Cerebellar nuclear complex (tissue), 1 donor: ENCODE measurements at regions not wholly inside any gene's neighbourhood (a gene's known extent, or its start where the extent isn't known, plus 50 kb on each side); places are given as distances from the start of the nearest gene placed in this dataset.

Source experiments
- DNase-seq, 2 experiments: peaks; one replicate each; lab custom pipeline; 2025; lab: John Stamatoyannopoulos, UW

DNA sequence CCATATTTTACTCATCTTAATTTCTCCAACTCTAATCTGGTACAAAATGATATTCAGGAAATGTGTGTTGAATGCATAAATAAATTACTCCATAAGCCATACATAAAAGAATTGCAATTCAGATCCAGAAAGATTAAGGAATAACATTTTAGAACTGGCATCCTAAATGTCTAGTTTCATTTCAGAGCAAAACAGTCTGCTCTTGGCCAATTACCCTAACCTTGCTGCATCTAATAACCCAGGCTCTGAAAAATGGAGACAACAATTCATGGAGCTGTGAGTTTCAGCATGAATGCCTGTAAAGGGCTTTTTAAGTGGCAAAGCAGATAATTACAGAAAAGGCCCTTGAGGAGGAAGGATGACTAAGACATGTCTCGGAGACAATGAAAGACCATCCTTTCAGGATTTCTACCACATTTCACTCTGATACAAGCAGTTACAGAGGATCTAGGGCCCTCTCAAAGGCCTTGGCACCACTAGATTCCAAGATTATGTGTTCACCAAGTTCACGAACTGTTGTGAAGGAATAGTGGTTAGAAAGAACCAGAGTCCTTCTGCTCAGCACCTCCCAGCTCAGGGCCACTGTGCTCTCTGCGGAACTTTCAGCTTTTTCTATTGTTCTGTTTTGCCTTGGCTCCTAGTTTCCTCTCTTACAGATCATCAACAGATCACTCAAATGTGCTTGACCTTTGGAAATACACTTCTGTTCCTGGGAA lies 157.6 kb upstream of the BLID start:
- no peak for DNase-seq

- no peak for DNase-seq
Measured at GRCh38 chr11:122271745-122272144, 155.7 kb upstream of the BLID start.

DNA sequence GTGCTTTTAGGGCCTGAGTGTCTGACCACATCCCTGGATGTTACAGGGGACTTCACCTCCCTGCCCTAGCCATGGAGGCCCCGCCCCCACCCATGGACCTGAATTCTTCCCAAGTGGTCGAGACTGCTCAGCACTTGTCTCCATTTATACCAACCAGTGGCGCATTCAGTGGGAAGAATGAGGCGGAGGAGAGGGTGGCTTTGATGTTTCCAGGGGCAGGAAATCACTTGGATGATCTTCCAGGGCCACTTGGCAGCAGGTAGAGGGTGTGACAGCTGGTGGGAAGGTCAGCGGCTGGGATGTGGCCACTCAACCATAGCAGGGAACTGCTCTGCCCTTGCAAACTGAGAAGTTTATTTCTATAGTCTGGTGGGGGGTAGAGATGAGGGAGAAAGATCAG lies 155.1 kb upstream of the BLID start:
- DNase-seq: no peak

DNA sequence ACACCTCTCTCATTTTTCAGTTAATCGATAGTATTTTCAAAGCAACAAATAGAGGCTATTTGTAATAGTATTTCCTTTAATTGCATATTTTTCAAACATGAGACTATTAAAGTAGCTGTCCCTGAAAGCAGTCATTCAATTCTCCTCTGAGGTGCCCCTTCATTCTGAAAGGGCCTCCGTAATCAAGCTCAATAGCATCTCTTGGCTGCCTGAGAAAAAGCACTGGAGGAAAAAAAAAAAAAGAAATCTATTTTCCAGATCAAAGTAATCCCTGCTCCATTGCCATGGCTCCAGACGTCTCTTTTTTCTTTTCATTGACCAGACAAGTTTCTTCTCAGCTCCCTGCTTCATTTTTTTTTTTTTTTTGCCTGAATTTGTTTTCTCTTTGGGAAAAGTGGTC lies 154.5 kb upstream of the BLID start:
- DNase-seq: no peak

GRCh38 chr11:122269824-122270223 lies 153.8 kb upstream of the BLID start:
- DNase-seq: no peak

GRCh38 chr11:122268601-122269130 lies 152.7 kb upstream of the BLID start:
- DNase-seq: no peak

DNA sequence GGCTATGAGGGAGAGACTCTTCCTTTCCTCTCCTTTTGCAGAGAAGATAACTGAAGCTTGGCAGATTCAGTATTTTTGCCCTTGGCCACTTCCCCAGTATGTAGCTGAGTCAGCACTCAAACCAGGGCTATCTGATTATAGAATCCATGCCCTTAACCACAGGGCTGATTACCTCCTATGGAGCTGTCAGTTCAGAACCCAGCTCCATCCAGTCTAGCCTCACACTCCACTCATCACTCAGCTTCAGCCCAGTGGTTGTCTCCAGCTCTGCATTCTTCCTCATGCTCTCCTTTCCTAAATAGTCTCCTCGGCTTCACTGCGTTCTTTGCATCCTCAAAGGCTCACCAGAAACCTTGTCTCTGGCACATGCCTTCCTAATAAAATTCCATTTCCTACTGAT lies 151.6 kb upstream of the BLID start:
- no peak for DNase-seq

DNA sequence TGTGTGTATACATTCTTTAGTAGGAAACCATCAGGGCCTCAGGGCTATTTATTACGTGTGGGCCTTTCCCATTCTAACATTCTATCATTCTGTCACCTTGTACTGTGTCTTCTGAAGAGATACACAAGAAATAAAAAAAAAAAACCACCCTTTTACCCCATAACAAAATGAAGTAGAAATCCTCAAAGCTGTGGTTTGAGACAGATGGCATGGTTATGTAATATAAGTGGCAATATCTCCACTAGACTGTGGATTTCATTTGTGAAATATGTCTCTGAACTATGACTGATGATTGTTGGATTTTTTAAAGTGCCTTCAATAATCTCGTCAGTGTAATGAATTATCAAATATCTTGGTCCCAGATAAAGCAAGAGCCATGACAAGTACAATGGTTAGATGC lies 150.0 kb upstream of the BLID start:
- no peak for DNase-seq

DNA sequence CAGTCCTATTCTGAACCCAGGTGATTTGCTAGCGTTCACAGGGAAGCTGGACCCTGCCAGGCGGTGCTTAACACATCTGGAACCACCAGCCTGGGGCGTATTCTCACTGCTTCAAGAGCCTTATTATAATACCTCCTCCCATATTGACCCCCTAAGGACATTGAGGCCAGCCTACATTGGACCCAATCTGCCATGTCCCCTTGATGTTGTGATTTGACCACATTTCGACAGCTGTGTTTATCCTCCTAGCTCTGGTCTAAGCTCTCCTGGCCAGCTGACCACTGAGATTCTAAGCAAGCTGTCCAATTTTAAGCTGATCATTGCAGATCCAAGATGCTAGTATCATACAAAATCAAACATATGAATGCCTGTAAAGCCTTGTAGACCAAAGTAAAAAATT lies 148.1 kb upstream of the BLID start:
- DNase-seq: no peak

DNA sequence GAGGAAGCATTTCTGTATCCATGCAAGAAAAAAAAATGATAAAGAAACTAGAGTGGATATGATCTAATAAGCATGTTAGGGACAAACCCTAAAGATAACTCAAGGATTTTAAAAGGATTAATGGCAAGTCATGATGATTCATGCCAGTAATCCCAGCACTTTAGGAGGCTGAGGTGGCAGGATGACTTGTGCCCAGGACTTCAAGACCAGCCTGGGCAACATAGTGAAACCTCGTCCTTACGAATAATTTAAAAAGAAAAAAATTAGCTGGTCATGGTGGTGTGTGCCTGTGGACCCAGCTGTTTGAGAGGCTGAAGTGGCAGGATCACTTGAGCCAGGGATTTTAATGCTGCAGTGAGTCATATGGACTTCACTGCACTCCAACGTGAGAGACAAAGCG lies 145.5 kb upstream of the BLID start:
- DNase-seq: no peak

DNA sequence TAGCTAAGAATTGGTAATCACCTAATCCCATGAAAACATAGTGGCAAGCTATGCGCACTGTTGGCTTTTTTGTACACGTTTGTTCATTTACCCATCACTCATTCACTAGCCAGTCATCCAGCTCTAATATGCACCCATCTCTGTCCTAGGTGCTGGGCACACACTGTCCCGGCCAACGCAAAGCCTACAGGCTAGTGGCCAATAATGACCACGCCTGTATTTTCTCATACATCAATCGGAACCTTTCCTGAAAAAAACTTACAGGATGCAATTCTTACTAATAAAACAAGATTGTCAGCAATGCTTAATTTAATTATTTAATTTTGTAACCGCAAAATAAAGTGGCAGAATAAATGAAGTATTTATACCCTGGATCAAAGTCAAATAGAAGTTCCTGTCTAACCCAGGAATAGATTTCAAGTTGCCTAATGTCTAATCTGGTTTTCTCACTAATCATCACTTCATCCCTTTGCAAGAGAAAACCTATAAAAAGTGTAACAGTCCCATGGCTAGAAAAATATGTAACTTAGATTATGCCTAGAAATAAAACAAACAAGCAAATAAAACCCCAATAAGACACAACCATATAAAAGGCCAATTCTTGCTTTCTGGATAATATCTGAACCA lies 143.3 kb upstream of the BLID start:
- no peak for DNase-seq

DNA sequence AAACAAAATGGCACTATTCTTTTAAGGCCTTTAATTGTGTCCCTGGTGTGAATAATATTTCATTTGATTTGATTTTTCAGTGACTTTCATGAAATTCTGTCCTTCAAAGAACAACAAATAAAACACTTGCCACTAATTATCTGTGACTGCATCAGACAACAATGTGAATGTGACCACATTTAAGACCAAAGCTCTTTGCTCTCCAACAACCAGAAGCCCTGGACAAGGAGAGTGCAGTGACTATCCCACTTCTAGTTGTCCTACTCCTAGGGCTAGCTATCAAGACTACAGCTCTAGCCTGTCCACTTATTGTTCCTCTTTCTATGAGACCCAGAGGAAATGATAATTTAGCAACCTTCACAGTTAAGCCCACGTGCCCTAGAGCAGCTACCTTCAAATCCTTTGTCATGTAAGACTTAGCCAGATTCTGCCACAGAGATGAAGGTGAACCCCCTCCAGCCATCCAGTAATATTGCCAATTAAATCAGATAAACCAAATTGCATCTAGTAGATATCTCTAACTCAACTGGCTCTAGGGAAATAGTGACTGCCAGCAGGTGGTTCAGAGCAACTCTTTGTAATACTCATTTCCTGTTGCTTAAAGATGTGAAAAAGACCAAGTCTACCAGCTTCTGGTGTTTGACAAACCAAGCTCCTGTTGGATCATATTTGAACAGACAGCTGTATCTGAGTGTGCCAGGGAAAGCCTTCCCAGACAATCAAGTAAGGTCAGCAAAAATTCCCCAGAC lies 142.6 kb upstream of the BLID start:
- DNase-seq: no peak

- no peak for DNase-seq
Measured at GRCh38 chr11:122253589-122254231, 137.7 kb upstream of the BLID start.

DNA sequence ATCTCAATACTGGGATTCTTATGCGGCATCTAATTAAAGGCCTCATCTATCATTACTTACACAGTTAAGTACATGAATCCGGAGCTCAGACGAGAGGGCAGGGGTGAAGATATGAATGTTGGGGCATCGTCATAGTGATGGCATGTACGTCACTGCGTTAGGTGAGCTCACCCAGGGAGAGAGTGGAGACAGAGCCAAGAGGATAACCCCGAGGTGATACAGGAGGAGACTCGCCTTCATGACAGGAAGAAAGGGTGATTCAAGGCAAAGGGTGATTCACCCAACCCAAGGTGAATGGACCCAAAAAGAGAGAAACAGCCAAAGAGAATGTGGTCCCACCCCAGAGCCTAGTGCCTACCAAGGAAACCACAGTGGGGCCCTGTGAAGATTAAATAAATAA lies 132.9 kb upstream of the BLID start:
- no peak for DNase-seq

DNA sequence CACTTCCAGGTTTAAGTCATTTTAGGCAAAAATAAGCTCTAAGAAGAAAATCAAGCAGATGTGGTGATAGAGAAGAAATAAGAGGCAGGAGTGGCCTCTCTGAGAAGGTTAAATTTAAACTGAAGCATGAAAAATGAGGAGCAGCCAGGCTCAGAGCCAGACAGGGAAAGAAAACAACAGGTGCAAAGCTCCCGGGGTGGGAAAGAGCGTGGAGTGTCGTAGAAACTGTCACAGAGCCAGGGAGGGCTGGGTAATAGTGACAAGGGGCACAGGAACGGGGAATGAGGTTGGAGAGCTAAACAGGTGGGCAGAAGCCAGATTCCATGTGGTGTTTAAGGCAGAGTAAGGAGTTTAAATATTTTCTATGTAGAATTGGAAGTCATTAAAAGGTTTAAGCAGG lies 132.1 kb upstream of the BLID start:
- DNase-seq: no peak

DNA sequence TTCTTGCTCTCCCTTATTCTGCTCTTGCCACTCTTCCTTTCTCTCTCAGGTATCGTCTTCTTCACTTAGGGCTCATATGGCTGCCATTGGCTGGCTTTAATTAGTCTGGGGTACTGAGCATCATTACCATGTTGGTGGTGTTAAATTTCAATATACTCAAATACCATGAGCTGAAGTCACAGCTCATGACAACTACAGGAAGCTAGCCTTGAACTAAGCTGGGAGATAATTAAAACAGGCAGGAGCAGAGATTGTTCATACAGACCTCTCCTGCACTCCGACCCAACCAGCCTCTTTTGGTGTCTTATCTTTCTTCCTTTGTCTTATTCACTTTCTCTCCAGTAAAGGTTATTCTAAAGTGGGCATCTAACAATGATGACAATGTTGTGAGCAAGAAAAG lies 130.9 kb upstream of the BLID start:
- DNase-seq: no peak

DNA sequence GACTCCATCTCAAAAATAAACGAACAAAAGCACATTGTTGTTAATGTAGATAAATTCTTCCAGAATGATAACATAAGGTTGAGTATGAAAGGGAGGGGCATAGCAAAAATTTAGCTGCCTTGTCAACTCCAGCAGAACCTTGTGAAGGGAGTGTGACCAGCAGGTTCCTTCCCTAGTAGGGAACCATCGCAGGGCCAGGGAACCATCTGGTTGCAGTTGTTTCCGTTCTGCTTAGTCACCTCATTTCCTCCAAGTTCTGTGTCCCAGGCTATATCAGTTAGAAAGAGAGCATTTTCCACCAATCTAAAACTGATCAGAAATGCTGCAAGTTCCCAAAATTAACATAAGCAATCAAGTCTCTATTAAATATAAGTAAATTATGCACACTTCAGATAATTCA lies 126.7 kb upstream of the BLID start:
- no peak for DNase-seq

DNA sequence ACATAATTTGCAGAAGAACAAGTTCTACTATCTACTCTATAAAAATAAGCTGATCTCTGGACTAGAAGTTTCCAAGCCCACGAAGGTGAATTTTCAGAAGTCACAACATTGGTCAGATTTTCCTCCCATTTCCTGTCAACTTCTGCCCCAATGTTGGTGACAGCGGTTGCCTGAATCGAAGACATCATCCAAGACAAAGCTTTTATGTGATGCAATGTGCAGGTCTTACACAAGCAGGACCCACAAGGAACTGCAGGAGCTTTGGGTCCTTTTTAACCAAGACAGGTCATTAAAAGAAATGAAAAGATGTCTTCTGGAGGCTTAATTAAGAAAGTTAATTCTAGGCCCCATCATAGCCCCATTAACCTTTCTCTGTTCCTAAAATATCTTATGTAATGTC lies 125.6 kb upstream of the BLID start:
- no peak for DNase-seq

GRCh38 chr11:122240638-122241037 lies 124.6 kb upstream of the BLID start:
- DNase-seq: no peak

DNA sequence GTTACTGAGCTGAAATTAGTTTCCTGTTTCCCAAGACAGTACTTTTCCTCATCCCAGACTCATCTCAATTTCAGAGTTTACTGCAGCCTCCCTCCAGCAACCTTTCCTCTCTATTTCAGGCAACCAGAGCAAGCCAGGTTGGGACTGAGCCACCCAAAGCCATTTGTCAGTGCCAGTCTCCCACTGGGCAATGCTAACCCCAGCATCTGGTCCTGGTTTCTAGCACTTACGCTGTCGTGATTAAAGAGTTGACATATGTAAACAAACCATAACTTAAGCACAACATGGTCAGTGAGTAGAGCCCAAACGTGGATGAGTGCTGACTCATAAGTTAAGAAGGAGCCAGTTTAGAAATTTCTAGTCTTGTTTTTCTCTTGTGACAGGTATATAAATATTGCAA lies 119.6 kb upstream of the BLID start:
- no peak for DNase-seq

GRCh38 chr11:122234780-122235179 lies 118.8 kb upstream of the BLID start:
- DNase-seq: no peak

DNA sequence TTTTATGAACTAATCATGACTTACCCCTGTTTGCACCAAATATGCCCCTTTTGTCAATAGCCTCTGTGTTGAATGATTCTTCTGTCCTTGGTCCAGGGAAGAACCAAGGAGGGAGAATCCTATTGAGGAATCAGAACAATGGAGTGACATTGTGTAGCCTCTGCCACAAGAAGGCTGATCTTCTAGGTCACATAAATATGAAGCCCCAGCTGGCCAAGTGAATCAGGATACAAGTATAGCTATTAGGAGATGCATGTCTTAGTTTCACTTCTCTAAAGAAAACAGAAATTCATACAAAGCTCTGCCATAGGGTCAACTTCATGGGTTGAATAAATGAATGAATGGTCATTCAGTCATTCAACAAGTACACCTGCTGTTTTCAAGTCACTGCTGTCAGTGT lies 118.2 kb upstream of the BLID start:
- no peak for DNase-seq

DNA sequence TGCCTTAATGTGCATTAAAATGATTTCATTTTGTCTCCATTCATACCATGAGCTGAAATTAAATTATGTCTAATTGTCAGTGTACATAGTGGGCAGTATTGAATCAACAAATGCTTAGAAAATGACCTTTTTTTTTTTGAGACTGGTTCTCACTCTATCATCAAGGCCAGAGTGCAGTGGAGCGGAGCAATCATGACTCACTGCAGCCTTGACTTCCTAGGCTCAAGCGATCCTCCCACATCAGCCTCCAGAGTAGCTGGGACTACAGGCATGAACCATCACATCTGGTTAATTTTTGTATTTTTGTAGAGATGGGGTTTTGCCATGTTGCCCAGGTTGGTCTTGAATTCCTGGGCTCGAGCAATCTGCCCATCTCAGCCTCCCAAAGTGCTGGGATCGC lies 117.0 kb upstream of the BLID start:
- no peak for DNase-seq
